K562 (cell line): ENCODE measurements at regions not wholly inside any gene's neighbourhood (a gene's known extent, or its start where the extent isn't known, plus 50 kb on each side); places are given as distances from the start of the nearest gene placed in this dataset.
"Not testable (repeated sequence)": the region's sequence is repeated elsewhere in the genome, so short reads cannot be mapped to it uniquely, and the experiment has no call there.

ENCODE experiments used
- CTCF ChIP-seq, 3 experiments: IDR thresholded peaks in 2 of 3; conservative IDR thresholded peaks in 1 of 3; 2 replicates each; pipeline ENCODE4 v1.5.1; 2011 to 2012; ENCODE audit warnings: low read length in 3 of 3, mild to moderate bottlenecking in 3 of 3, control low read depth in 2 of 3, improper control_type of control experiment in 1 of 3, inconsistent platforms in 1 of 3, low read depth in 1 of 3, mixed read lengths in 1 of 3, moderate library complexity in 1 of 3; ENCODE audit not compliant: insufficient read depth in 2 of 3
- DNMT1 ChIP-seq: fragments of 450-650 bp; IDR thresholded peaks from 2 replicates; pipeline ENCODE4 v1.6.1; 2016; ENCODE audit warnings: antibody characterized with exemption, mild to moderate bottlenecking
- ELK1 ChIP-seq: sonication (generic); formaldehyde crosslinking; IDR thresholded peaks from 2 replicates; pipeline ENCODE4 v1.8.1; 2022; ENCODE audit warnings: missing genetic modification reagents
- EP300 ChIP-seq: IDR thresholded peaks from 2 replicates; pipeline ENCODE4 v1.6.1; 2012; ENCODE audit warnings: low read length, improper control_type of control experiment
- HDGF ChIP-seq: fragments of 450-650 bp; IDR thresholded peaks from 2 replicates; pipeline ENCODE4 v1.6.1; 2016
- NFYB ChIP-seq: IDR thresholded peaks from 2 replicates; pipeline ENCODE4 v1.6.1; 2011; ENCODE audit warnings: mild to moderate bottlenecking, moderate library complexity; ENCODE audit not compliant: insufficient read length; ENCODE audit errors: extremely low read depth
- PKNOX1 ChIP-seq: fragments of 450-650 bp; IDR thresholded peaks from 2 replicates; pipeline ENCODE4 v1.6.1; 2016
- POLR2A ChIP-seq: fragments of 450-650 bp; conservative IDR thresholded peaks from 2 replicates; pipeline ENCODE4 v1.6.1; 2016
- POLR2G ChIP-seq: fragments of 200-400 bp; formaldehyde crosslinking; IDR thresholded peaks from 2 replicates; pipeline ENCODE4 v1.6.1; 2017; ENCODE audit warnings: low read depth, mild to moderate bottlenecking, antibody characterized with exemption, low read length, moderate library complexity
- PTTG1 ChIP-seq: fragments of 450-650 bp; IDR thresholded peaks from 2 replicates; pipeline ENCODE4 v1.6.1; 2016; ENCODE audit warnings: low read depth, mild to moderate bottlenecking, missing genetic modification characterization, missing compliant biosample characterization
- STAT5B ChIP-seq: fragments of 250-450 bp; sonication (Bioruptor Pico); IDR thresholded peaks from 2 replicates; pipeline ENCODE4 v1.8.0; 2021; ENCODE audit warnings: mild to moderate bottlenecking, inconsistent platforms

GRCh38 chr17:45563283-45563682, 72.8 kb upstream of the PLEKHM1 start:
- TF ChIP-seq EP300; STAT5B (CRISPR knock-in tag); NFYB; ELK1; HDGF; CTCF (IDR thresholded peaks at IDR 0.05 in 2 of 3, conservative IDR thresholded peaks at IDR 0.05 in 1 of 3; ENCODE audit: insufficient read depth in 2 of 3, low read depth in 1 of 3, low read length in 3 of 3); PKNOX1; POLR2G; DNMT1; POLR2A; PTTG1: not testable (repeated sequence)
